KMS-11 (cell line): ENCODE measurements at regions not wholly inside any gene's neighbourhood (a gene's known extent, or its start where the extent isn't known, plus 50 kb on each side); places are given as distances from the start of the nearest gene placed in this dataset.

Experiments used
- H2AFZ ChIP-seq: fragments of 200-600 bp; sonication (generic); 2 replicates; pipeline ENCODE4 v1.6.1; 2016; ENCODE audit warnings: antibody characterized with exemption, mixed run types, low read depth
- H3K27ac ChIP-seq: fragments of 200-600 bp; sonication (generic); 2 replicates; pipeline ENCODE4 v1.6.1; 2016; ENCODE audit warnings: mild to moderate bottlenecking, mixed run types
- H3K27me3 ChIP-seq: fragments of 200-600 bp; sonication (generic); 2 replicates; pipeline ENCODE4 v1.6.1; 2017; ENCODE audit warnings: mild to moderate bottlenecking, low read depth, mixed run types, moderate library complexity; ENCODE audit not compliant: insufficient read depth
- H3K36me3 ChIP-seq: fragments of 200-600 bp; sonication (generic); 2 replicates; pipeline ENCODE4 v1.6.1; 2017; ENCODE audit warnings: mild to moderate bottlenecking, mixed run types; ENCODE audit not compliant: insufficient read depth
- H3K4me1 ChIP-seq: fragments of 200-600 bp; sonication (generic); 2 replicates; pipeline ENCODE4 v1.6.1; 2016; ENCODE audit warnings: mild to moderate bottlenecking, low read depth, mixed run types; ENCODE audit not compliant: poor library complexity, severe bottlenecking
- H3K4me2 ChIP-seq: fragments of 200-600 bp; sonication (generic); 2 replicates; pipeline ENCODE4 v1.7.0; 2016; ENCODE audit warnings: mild to moderate bottlenecking, mixed run types
- H3K4me3 ChIP-seq: fragments of 200-600 bp; sonication (generic); IDR thresholded peaks from 2 replicates; pipeline ENCODE4 v1.6.1; 2017; ENCODE audit warnings: low read depth, low read length, mixed read lengths; ENCODE audit not compliant: insufficient read depth
- H3K79me2 ChIP-seq: fragments of 200-600 bp; sonication (generic); 2 replicates; pipeline ENCODE4 v1.6.1; 2016; ENCODE audit warnings: low read depth, mixed run types; ENCODE audit not compliant: insufficient read depth
- H3K9ac ChIP-seq: fragments of 200-600 bp; sonication (generic); 2 replicates; pipeline ENCODE4 v1.6.1; 2016; ENCODE audit warnings: mild to moderate bottlenecking, mixed run types
- H4K20me1 ChIP-seq: fragments of 200-600 bp; sonication (generic); 2 replicates; pipeline ENCODE4 v1.6.1; 2016; ENCODE audit warnings: mild to moderate bottlenecking, mixed run types; ENCODE audit not compliant: insufficient read depth
- TF ChIP-seq, protein P1 (sequence below): fragments of 200-600 bp; sonication (generic); conservative IDR thresholded peaks from 2 replicates; pipeline ENCODE4 v1.6.1; 2017; ENCODE audit warnings: low read depth, mild to moderate bottlenecking, antibody characterized with exemption, low read length, moderate library complexity, mixed read lengths

GRCh38 chr12:90899456-90900182 lies 55.4 kb downstream of the CCER1 start:
- no peaks in the 10 kb centered on the region for H3K79me2 ChIP-seq
- H4K20me1 ChIP-seq: no peaks in the 10 kb centered on the region
- H3K4me2 ChIP-seq: no peak overlapping the region
- TF ChIP-seq, protein P1, sequence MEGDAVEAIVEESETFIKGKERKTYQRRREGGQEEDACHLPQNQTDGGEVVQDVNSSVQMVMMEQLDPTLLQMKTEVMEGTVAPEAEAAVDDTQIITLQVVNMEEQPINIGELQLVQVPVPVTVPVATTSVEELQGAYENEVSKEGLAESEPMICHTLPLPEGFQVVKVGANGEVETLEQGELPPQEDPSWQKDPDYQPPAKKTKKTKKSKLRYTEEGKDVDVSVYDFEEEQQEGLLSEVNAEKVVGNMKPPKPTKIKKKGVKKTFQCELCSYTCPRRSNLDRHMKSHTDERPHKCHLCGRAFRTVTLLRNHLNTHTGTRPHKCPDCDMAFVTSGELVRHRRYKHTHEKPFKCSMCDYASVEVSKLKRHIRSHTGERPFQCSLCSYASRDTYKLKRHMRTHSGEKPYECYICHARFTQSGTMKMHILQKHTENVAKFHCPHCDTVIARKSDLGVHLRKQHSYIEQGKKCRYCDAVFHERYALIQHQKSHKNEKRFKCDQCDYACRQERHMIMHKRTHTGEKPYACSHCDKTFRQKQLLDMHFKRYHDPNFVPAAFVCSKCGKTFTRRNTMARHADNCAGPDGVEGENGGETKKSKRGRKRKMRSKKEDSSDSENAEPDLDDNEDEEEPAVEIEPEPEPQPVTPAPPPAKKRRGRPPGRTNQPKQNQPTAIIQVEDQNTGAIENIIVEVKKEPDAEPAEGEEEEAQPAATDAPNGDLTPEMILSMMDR: no peak
- no peak overlapping the region for H3K4me3 ChIP-seq
- H3K27ac ChIP-seq: no peak overlapping the region
- H3K36me3 ChIP-seq: no peaks in the 10 kb centered on the region
- H3K4me1 ChIP-seq: no peaks in the 10 kb centered on the region
- H3K9ac ChIP-seq: no peak overlapping the region
- no peaks in the 10 kb centered on the region for H3K27me3 ChIP-seq
- no peak overlapping the region for H2AFZ ChIP-seq

- H2AFZ ChIP-seq: no peak overlapping the region
- H3K27ac ChIP-seq: no peak overlapping the region
- H3K36me3 ChIP-seq: no peaks in the 10 kb centered on the region
Observed at GRCh38 chr12:90897986-90898385, 57.0 kb downstream of the CCER1 start.

GRCh38 chr12:90897316-90897715 lies 57.7 kb downstream of the CCER1 start:
- H4K20me1 ChIP-seq: no peaks in the 10 kb centered on the region
- no peak overlapping the region for H3K4me3 ChIP-seq
- no peak overlapping the region for H2AFZ ChIP-seq
- TF ChIP-seq, protein P1: no peak
- H3K36me3 ChIP-seq: no peaks in the 10 kb centered on the region
- H3K9ac ChIP-seq: no peak overlapping the region
- H3K27me3 ChIP-seq: no peaks in the 10 kb centered on the region
- no peak overlapping the region for H3K4me2 ChIP-seq
- H3K27ac ChIP-seq: no peak overlapping the region
- no peaks in the 10 kb centered on the region for H3K79me2 ChIP-seq
- H3K4me1 ChIP-seq: no peaks in the 10 kb centered on the region

More at GRCh38 chr12:90897986-90898385, 57.0 kb downstream of the CCER1 start:
- no peak overlapping the region for H3K4me2 ChIP-seq
- H3K4me3 ChIP-seq: no peak overlapping the region
- no peaks in the 10 kb centered on the region for H3K79me2 ChIP-seq
- no peaks in the 10 kb centered on the region for H4K20me1 ChIP-seq
- H3K4me1 ChIP-seq: no peaks in the 10 kb centered on the region
- H3K9ac ChIP-seq: no peak overlapping the region
- TF ChIP-seq, protein P1: no peak
- H3K27me3 ChIP-seq: no peaks in the 10 kb centered on the region

GRCh38 chr12:90896821-90897220 lies 58.2 kb downstream of the CCER1 start:
- no peaks in the 10 kb centered on the region for H4K20me1 ChIP-seq
- H3K4me2 ChIP-seq: no peak overlapping the region
- H2AFZ ChIP-seq: no peak overlapping the region
- H3K4me1 ChIP-seq: no peaks in the 10 kb centered on the region
- H3K27me3 ChIP-seq: no peaks in the 10 kb centered on the region
- no peaks in the 10 kb centered on the region for H3K79me2 ChIP-seq
- no peaks in the 10 kb centered on the region for H3K36me3 ChIP-seq
- no peak overlapping the region for H3K4me3 ChIP-seq
- TF ChIP-seq, protein P1: no peak
- H3K9ac ChIP-seq: no peak overlapping the region
- no peak overlapping the region for H3K27ac ChIP-seq
